HG03025 (cell line): ENCODE measurements at regions not wholly inside any gene's neighbourhood (a gene's known extent, or its start where the extent isn't known, plus 50 kb on each side); places are given as distances from the start of the nearest gene placed in this dataset.
"Not testable (repeated sequence)": the region's sequence is repeated elsewhere in the genome, so short reads cannot be mapped to it uniquely, and the experiment has no call there.

Experiments
- ATAC-seq: cut with Tn5 transposase; IDR thresholded peaks from one replicate; pipeline ENCODE4 v1.9.1; 2021; ENCODE audit warnings: mild to moderate bottlenecking, moderate library complexity; ENCODE audit not compliant: unreplicated experiment, low FRiP score

DNA sequence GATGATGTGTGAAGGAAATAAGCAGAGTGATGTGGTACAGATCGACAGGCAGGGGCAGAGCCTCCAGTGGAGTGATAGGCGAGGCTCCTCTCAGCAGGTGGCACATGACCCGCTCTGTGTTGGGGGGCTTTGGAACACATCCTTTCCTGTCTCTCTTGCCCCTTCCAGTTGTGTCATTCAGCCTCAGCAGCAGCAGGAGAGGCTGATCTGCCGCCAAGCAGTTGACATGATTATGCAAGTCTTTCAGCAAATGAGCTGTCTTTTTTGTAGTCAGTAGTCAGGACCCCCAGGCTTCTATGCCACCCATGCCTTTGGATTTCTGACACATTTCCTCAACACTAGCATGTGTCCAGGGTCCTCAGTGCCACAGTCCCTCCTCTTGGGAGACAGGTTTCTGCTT, 307.1 kb upstream of the C1orf174 start:
- no peak for ATAC-seq

DNA sequence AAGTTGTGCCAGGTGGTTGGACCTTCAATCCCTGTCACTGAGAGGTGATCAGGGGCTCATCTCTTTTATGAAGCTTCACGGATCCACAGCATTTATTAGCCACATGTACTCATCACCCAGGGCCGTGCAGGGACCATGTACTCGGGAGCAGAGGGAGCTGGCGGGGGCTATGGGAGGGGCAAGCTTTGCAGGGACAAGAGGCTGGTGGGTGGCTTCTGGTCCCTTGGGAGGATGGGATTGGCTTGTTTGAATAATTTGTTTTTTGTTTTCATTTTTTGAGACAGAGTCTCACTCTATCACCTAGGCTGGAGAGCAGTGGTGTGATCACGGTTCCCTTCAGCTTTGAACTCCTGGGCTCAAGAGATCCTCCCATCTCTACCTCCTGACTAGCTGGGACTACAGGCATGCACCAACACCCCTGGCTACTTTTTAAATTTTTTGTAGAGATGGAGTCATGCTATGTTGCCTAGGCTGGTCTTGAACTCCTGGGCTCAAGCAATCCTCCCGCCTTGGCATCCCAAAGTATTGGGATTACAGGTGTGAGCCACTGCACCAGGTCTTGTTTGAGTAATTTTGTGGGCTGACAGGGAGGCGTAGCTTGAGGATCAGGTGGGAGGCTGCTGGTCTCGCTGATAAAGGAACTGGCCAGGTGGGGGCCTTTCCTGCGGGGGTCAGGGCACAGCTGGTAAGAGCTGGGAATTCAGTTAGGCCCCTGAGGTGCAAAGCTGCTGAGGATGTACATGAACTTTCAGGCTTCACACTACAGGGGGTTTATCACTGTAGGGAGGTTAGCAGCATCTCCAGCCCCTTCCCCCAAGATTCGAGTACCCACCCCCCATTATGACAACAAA, 308.0 kb upstream of the C1orf174 start:
- no peak for ATAC-seq

DNA sequence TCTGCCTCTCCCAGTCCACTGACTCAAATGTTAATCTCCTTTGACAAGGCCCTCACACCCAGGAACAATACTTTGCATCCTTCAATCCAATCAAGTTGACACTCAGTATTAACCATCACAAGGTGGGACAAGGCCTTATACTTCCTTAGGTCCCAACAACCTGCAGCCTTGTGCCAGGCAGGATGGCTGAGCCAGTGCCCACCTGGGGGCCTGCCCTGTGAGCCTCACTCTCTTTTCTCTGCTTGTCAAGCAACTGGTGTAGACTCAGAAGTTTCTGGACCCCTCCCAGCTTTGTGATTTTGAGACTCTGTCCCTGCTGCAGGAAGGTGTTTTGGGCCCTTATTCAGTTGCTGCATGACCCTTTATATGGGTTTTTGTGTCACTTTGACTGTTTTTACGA, 310.0 kb upstream of the C1orf174 start:
- no peak for ATAC-seq

DNA sequence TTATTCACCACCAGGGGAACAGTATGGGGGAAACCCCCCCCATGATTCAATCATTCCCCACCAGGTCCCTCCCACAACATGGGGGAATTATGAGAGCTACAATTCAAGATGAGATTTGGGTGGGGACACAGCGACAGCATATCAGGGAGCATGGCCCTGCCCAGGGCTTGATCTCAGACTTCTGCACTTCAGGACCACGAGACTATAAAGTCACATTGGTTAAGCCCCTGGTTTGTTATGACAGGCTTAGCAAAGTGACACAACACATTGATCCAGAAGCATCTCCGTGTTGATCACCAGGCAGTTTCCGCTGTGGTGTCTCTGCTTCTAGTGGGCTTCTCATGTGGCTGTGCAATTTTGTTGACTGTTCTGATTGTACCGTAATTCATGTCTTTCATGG, 312.7 kb upstream of the C1orf174 start:
- ATAC-seq, result no peak

DNA sequence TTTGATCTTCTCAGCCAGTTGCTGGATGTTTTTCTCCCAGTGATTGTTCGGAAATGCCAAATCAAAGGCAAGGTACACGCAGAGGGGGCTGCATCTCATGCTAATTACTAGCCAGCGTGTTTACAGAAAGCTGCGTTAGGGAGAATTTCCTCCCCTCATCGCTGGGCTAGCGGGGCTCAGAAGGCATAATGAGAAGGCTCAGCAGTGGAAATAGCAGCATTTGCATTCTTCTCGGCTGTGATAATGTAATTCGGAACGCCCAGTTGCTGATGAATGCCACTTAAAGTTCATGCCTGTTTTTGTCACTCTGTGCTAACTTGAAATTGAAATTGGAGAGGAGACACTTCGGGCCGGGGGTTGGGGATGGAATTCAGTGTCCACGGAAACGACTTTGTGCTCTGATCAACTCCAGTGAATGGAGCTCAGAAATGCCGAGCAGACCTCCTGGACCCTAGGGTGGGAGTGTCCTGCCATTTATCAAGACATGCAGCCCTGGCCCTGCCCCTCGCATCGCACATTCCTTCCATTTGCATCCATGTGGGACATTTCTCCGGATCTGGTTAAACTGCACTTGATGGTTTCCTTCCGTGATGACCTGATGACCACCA, 313.4 kb upstream of the C1orf174 start:
- no peak for ATAC-seq

DNA sequence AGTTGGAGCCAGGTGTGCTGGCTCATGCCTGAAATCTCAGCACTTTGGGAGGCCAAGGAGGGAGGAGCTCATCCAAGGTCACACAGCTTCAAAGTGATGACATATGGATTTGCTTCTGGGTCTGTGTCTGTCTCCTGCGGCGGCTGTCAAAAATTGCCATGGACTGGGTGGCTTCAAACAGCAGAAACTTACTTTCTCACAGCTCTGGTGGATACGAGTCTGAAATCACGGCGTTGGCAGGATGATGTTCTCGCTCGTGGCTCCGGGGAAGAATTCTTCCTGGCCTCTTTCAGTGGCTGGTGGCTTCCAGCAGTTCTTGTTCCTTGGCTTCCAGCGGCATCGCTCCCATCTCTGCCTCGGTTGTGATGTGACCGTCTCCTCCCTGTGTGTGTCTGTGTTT, 314.8 kb upstream of the C1orf174 start:
- no peak for ATAC-seq

DNA sequence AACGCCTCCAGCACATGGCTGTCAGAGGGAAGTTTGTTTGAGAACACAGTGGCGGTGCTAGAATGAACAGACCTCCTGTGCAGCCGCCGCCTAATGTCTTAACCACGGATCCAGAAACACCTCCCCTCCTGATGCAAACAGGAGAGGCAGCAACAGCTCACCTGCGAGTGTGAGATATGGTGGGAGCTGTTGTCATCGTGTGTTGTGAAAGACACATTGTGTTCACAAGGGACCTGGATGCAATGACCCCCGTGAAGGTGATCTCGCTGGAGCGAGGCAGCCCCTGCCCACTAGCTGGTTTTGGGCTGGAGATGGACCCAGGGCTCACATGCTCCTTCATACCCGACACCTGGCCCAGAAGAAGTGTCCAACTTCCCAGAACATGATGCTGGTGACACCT, 315.3 kb upstream of the C1orf174 start:
- no peak for ATAC-seq

DNA sequence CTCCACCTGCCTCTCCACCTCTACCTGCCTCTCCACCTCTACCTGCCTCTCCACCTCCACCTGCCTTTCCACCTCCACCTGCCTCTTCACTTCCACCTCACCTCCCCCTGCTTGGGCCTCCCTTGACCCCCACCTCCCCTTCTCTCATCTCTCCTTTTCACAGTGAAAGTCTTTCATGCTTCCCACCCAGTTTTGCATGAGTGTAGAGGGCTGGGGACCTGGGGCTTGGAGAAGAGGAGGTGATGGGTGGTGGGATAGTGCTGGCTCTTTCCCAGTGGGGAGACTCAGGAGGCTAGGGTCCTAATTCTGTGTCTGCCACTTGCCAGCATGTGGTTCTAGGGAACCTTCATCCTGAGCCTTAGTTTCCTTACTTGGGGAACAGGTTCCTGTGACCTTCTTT, 316.2 kb upstream of the C1orf174 start:
- no peak for ATAC-seq

DNA sequence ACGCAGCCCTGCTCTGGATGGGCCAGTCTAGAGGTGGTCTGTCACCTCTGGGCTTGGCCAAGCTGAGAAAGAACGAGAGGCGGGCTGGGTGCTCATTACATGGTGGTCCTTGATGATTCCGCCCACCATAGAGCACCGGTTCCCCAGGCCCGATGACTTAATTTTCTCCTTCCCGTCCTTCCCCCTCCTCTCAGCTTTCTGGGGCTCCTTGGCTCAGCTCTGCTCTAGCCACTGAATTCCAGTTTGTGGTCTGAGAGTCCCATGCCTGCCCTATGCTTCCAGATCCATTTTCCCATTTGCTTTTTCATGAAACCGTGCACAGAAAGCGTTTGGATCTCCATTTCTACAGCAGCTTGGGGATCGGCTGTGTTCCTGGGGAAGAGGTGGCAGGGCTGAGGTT, 318.5 kb upstream of the C1orf174 start:
- no peak for ATAC-seq

DNA sequence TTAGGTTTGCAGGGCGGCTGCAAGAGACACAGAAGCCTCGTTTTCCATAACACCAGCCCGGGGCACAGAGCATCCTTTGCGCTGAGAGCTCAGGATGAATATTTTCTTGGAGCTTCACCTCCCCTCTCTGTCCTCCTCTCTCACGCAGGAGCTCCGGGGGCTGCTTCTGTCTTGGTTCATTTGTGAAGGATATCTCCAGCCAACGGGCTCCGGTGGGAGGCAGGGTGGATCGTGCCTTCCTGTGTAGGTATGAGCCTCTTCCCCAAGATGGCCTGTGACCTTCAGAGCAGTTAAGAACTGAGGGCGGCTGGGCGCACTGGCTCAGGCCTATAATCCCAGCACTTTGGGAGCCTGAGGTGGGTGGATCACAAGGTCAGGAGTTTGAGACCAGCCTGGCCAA, 319.0 kb upstream of the C1orf174 start:
- no peak for ATAC-seq

DNA sequence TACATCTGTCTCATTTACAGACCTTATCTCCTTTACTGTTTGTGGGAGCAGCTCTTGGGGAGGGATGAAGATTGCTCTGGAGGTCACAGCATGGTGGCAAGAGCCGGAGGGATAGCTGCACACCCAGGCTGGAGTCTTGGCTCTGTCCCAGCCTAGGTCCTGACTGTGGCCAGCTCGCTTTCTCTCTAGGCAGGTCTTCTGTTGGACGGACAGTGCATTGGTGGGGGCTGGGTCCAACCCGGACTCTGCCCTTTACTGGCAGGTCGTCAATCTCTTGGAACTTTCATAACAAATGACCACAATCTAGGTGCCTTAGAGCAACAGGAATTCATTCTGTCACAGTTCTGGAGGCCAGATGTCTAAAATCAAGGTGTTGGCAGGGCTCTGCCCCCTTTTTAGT, 319.8 kb upstream of the C1orf174 start:
- ATAC-seq, result no peak

DNA sequence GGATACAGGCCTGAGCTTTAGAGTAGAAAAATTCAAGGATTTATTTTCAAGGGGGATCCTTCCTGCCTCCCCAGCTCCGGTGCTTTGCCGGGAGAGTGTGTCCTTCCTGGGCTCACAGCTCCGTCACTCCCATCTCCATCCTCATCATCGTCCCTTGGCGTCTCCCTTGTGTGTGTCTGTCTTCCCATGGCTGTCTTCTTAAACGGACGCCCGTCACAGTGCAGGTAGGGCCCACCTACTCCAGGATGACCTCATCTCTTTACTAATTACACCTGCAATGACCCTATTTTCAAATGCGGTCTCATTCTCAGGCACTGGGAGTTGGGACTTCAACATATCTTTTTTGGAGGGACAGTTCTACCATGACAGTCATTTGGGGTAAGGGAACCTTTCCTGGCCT, 320.3 kb upstream of the C1orf174 start:
- no peak for ATAC-seq

DNA sequence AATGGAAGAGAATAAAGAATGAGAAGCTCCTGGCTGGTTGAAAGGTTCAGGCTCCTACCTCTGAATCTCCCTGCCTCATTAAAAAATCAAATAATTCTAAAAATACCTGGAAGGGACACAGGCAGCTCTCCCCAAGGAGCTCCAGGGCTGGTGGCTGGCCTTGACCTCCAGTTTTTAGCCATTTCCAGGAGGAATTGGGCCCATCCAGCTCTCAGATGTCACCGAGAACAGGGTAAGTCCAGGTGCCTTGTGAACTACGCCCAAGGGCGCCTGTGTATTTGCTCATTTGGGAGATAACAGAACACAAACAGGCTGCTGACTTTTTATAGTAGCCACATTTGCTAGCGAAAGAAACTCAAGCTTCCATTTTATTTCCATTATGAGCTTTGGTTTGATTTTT, 321.0 kb upstream of the C1orf174 start:
- ATAC-seq, result no peak

DNA sequence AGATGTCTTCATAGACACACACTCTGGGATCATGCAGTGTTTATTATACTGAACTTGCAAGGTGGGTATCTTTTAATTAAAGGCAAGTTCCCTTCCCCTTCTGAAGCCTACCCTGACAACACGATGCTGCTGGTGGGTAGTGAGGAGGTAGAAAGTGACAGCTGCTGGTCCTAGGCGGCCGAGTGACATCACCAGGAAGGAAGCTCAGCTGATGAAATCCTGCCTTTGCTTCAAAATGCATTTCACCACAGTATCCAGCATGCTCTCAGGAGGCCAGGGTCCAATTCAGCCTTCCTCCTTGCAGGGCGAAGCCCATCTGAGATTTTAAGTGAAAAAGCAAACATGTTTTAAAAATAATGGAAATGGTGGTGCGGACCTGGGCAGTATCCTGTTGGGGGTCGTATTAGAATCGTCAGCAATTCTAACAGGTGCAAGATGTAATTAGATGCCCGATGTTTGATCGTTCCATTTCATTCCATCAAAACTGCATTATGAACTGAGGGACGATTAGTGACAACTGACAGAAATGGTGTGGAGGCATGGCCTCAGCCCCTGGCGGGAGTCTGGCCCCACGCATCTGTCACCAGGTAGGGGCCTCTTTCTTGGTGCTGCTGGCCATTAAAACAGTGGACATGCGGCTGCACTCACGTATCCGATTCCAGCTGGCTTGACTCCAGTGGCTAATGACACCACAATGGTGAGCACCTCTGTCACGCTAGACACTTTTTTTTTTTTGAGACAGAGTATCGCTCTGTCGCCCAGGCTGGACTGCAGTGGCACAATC, 324.8 kb upstream of the C1orf174 start:
- no peak for ATAC-seq

DNA sequence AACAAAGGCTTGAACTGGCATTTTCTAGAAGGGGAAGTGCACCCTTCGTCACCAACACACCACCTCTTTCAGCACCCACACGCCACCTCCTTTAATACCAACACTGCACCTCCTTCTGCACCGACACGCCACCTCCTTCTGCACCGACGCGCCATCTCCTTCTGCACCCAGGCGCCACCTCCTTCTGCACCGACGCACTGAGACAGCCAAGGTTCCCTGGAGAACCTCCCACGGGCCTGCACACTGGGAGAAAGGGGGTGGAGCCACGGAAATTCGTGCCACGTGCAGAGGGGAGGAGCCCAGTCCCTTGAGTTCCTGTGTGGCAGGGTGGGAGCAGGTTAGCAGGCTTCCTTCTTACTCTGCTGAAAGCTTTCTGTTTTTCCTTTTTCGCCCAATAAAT, 327.9 kb upstream of the C1orf174 start:
- ATAC-seq, result no peak

DNA sequence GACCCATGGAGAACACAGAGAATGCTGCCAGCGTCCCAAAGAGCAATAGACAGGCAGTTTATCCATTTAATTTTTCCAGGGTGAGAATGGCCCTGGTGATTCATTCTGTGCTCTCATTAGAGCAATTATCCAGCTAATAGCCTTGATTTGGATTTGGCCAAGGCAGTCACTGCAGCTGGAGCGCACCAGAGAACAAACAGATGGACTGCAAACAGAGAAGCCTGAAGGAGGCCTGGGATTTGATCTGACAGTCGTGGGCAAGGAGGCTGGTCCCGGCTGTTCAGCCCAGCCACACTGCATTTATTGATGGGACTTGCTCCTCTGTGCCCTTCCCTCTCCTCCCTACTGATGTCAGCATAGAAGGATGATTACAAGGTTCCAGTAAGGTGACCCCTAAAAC, 353.9 kb upstream of the C1orf174 start:
- no peak for ATAC-seq

DNA sequence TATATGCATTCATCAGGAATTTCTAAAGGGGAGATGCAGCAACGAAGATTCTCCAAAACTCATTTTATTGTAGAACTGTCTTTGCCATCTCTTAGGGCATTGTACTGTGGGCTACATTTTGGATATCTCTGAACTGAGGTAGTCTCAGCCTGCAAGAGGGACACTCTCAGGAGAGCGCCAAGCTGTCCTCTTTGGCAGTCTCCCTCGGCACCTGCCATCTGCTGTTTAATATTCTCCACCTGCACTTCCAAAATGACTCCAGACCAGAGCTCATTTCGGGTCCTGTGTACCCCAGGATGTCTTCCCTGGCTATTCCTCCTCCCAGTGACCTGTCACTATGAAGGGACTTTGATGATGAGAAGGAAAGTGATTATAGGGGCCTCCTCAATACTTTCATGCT, 356.3 kb upstream of the C1orf174 start:
- no peak for ATAC-seq

DNA sequence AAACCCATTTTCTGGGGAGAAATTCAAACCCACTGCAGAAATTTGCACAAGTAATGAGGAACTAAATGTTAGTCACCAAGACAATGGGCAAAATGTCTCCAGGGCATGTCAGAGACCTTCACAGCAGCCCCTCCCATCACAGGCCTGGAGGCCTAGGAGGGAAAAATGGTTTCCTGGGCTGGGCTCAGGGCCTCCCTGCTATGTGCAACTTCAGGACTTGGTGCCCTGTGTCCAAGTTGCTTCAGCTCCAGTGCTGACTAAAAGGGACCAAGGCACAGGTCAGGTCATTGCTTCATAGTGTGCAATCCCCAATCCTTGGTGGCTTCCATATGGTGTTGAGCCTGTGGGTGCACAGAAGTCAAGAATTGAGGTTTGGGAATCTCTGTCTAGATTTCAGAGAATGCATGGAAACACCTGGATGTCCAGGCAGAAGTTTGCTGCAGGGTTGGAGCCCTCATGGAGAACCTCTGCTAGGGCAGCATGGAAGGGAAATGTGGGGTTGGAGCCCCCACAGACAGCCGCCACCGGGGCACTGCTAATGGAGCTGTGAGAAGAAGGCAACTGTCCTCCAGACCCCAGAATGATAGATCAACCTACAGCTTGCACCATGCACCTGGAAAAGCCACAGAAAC, 358.2 kb upstream of the C1orf174 start:
- ATAC-seq, result not testable (repeated sequence)

DNA sequence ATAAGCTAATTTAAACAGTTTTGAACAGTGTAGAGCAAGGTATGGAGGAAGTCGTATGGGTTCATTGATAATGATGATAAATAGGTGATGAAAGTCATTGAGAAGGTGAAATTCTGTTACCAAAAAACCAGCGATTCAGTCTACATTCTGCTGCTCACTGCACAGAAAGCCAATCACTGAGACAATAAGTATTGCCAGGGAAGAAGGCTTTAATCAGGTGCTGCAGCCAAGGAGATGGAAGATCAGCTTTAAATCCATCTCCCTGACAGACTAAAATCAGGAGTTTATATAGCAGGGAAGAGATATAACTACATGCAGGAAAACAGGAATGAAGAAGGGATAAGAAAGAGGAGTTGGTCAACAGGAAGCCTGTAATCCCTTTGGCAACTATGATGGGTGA, 361.3 kb upstream of the C1orf174 start:
- no peak for ATAC-seq

DNA sequence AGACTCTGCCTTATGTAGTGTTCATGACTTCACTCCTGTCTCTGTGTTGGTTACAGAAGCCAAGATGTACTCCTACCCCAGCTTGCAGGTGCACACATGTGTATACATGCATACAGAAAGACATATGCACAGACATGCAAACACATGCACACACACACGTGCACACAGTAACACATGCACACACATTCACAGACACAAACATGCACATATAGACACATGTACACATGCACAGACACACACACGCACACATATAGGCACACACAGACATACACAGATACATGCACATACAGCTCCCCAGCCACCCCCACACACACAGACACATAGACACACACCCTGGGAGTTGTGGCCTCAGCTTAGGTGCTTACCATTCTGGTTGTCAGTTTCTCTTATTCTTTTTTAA, 362.6 kb upstream of the C1orf174 start:
- no peak for ATAC-seq

DNA sequence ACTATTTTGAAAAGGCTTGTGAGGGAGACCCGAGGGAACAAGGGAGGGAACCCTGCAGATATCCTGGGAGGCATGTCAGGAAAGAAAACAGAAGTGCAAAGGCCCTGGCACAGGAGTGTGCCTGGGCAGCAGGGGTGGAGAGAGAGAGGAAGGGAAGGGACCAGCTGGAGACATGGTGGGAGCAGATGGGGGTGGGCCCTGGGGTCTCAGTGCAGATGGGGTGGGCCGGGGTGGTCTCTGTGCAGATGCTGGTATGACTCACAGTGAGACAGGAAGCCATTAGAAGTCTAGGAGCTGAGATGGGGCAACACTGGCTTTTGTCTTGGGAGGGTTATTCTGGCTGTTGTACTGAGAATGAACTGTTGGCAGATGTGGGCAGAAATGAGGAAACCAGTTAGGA, 363.6 kb upstream of the C1orf174 start:
- no peak for ATAC-seq
